Gastrocnemius medialis (tissue), 4 donors: ENCODE measurements at regions not wholly inside any gene's neighbourhood (a gene's known extent, or its start where the extent isn't known, plus 50 kb on each side); places are given as distances from the start of the nearest gene placed in this dataset.
A peak's percentile ranks its signal among the peaks of the same experiment; 100 is the strongest.
"Not testable (repeated sequence)": the region's sequence is repeated elsewhere in the genome, so short reads cannot be mapped to it uniquely, and the experiment has no call there.

Source experiments
- ATAC-seq, 2 donors: fragments of 150-250 bp; one replicate each; pipeline ENCODE4 v1.9.1; 2016
- DNase-seq, 2 donors: peaks; one replicate each; pipeline ENCODE4 v3.0.0-alpha.2; 2019
- H3K27ac ChIP-seq, 4 donors: fragments of 200-600 bp; sonication (generic); 1 replicate in 1 of 4; 2 replicates in 3 of 4; pipeline ENCODE4 v1.5.1; 2016 to 2018; ENCODE audit warnings: mild to moderate bottlenecking in 2 of 4, moderate library complexity in 1 of 4
- H3K27me3 ChIP-seq, 3 donors: fragments of 200-600 bp; sonication (generic) in 2 of 3; 1 replicate in 1 of 3; 2 replicates in 2 of 3; pipeline versions ENCODE4 v1.5.1 to v1.6.0; 2016 to 2019; ENCODE audit warnings: mild to moderate bottlenecking in 1 of 3, moderate library complexity in 1 of 3
- H3K36me3 ChIP-seq, 2 donors: fragments of 200-600 bp; sonication (generic) in 1 of 2; one replicate each; pipeline ENCODE4 v1.5.1; 2017 to 2018
- H3K4me1 ChIP-seq, 2 donors: fragments of 200-600 bp; sonication (generic) in 1 of 2; one replicate each; pipeline ENCODE4 v1.5.1; 2016 to 2017; ENCODE audit warnings: mild to moderate bottlenecking in 2 of 2
- H3K4me3 ChIP-seq, 4 donors: fragments of 200-600 bp; sonication (generic) in 3 of 4; 1 replicate in 1 of 4; 2 replicates in 3 of 4; pipeline ENCODE4 v1.5.1; 2016 to 2019; ENCODE audit warnings: mild to moderate bottlenecking in 2 of 4
- H3K9me3 ChIP-seq, 3 donors: fragments of 200-600 bp; sonication (generic) in 2 of 3; 1 replicate in 1 of 3; 2 replicates in 2 of 3; pipeline ENCODE4 v1.5.1; 2016 to 2019
- CTCF ChIP-seq, 5 experiments: fragments of 450-650 bp in 3 of 5; fragments of 200-600 bp in 2 of 5; sonication (generic) in 2 of 5; IDR thresholded peaks in 4 of 5; conservative IDR thresholded peaks in 1 of 5; 1 replicate in 4 of 5; 2 replicates in 1 of 5; pipeline ENCODE4 v1.5.1; 2016 to 2019; ENCODE audit warnings: antibody characterized with exemption in 5 of 5, mild to moderate bottlenecking in 3 of 5, moderate library complexity in 3 of 5
- POLR2A ChIP-seq, 2 donors: fragments of 450-650 bp; IDR thresholded peaks; one replicate each; pipeline ENCODE4 v1.6.1; 2017; ENCODE audit warnings: antibody characterized with exemption in 2 of 2, mild to moderate bottlenecking in 2 of 2, moderate library complexity in 2 of 2
- in situ Hi-C, 4 donors: fragments of 200-750 bp; cut with MboI; loops; one replicate each; pipeline versions ENCODE4 v1.15.0 to v1.8.0; 2017; ENCODE audit warnings: low sequenced_read_pairs in 4 of 4
- intact Hi-C: fragments of 100-400 bp; cut with DNase I; formaldehyde crosslinking; loops from one replicate; pipeline ENCODE4 v1.15.1; 2023; ENCODE audit warnings: low total_unique reads

GRCh38 chr21:5121849-5122248, 5399.5 kb upstream of the TPTE start:
- peak overlapping the region in 3 of 4 donors; percentile 54 to 61 (median 60) for H3K27ac ChIP-seq
- in situ Hi-C loops, intact Hi-C loops, ATAC-seq, H3K4me1 ChIP-seq, H3K9me3 ChIP-seq, DNase-seq, H3K36me3 ChIP-seq, H3K27me3 ChIP-seq, H3K4me3 ChIP-seq: not testable (repeated sequence)

- H3K27ac ChIP-seq = peak overlapping the region in 3 of 4 donors; percentile 21 to 55 (median 51)
- H3K4me1 ChIP-seq, intact Hi-C loops, H3K4me3 ChIP-seq, in situ Hi-C loops, H3K36me3 ChIP-seq, H3K9me3 ChIP-seq, H3K27me3 ChIP-seq: not testable (repeated sequence)
- peak; percentile 59 to 87 for DNase-seq
- ATAC-seq = peak; percentile 53 to 82
- peak in 2 of 5 experiments; percentile 39 to 53 for TF ChIP-seq CTCF (IDR thresholded peaks at IDR 0.05 in 4 of 5, conservative IDR thresholded peaks at IDR 0.05 in 1 of 5)
Measured at GRCh38 chr21:5123655-5124054, 5397.7 kb upstream of the TPTE start.

DNA sequence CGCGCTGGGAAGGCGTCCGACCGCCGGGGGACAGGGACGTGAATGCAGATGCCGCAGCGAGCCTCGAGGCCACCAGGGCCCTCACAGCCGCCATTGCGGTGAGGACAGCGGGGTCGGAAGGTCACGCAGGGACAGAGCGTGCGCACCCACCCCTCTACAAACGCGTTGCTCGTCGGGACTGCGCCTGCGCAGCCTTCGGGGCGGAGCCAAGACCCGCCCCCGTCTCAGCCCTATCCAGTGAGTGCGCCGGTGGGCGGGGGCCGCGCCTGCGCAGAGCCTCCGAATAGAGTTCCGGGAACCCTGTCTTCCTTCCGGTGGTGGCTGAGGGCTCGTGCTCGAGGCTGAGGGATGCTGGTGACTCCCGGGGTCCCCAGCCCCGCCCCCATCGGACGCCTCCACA, 5393.1 kb upstream of the TPTE start:
- in situ Hi-C loops = not testable (repeated sequence)
- peak overlapping the region; percentile 73 to 81 (median 77) for H3K27ac ChIP-seq

GRCh38 chr21:5133824-5134223, 5387.6 kb upstream of the TPTE start:
- H3K27me3 ChIP-seq, in situ Hi-C loops, H3K36me3 ChIP-seq, intact Hi-C loops, H3K4me3 ChIP-seq, H3K4me1 ChIP-seq, DNase-seq, ATAC-seq, H3K9me3 ChIP-seq, H3K27ac ChIP-seq: not testable (repeated sequence)

More for the DNA sequence above, 5393.1 kb upstream of the TPTE start:
- H3K27me3 ChIP-seq, H3K4me1 ChIP-seq, H3K9me3 ChIP-seq, H3K36me3 ChIP-seq, intact Hi-C loops: not testable (repeated sequence)
- peak in 1 of 2 donors; percentile 58 for TF ChIP-seq POLR2A (IDR thresholded peaks at IDR 0.05)
- H3K4me3 ChIP-seq = peak overlapping the region in 3 of 4 donors; percentile 49 to 63 (median 58)
- peak; percentile 81 to 93 for ATAC-seq
- peak; percentile 89 to 90 for DNase-seq

- ATAC-seq, intact Hi-C loops, H3K36me3 ChIP-seq, DNase-seq, H3K4me3 ChIP-seq, H3K4me1 ChIP-seq, H3K27me3 ChIP-seq, H3K9me3 ChIP-seq, H3K27ac ChIP-seq, in situ Hi-C loops: not testable (repeated sequence)
Measured at GRCh38 chr21:5136406-5136805, 5385.0 kb upstream of the TPTE start.

GRCh38 chr21:5137006-5137405, 5384.4 kb upstream of the TPTE start:
- H3K4me1 ChIP-seq, in situ Hi-C loops, H3K36me3 ChIP-seq, H3K9me3 ChIP-seq, H3K27ac ChIP-seq, H3K27me3 ChIP-seq, H3K4me3 ChIP-seq, ATAC-seq, intact Hi-C loops, DNase-seq: not testable (repeated sequence)

- H3K4me1 ChIP-seq, H3K36me3 ChIP-seq, H3K27ac ChIP-seq, in situ Hi-C loops, H3K9me3 ChIP-seq, H3K4me3 ChIP-seq, intact Hi-C loops, ATAC-seq, DNase-seq, H3K27me3 ChIP-seq: not testable (repeated sequence)
Measured at GRCh38 chr21:5138687-5139086, 5382.7 kb upstream of the TPTE start.

DNA sequence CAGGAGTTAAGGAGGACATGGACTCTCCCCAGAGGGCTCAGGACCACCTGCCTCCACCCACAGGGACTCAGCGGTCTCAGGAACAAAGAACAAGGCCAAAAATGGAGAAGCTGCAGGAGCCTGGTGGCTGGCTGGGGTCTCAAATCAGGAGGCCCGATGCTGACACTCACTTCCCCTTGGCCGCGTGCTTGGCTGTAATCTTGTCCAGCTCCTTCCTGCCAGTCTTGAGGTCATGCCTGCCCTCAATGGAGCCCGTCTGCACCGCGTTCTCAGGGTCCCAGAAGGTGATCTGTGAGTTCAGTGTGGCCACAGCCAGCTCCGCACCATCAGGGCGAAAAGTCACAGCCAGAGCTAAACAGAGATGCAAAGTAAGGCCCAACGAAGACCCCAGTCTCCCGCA, 5381.9 kb upstream of the TPTE start:
- H3K27me3 ChIP-seq, DNase-seq, ATAC-seq, in situ Hi-C loops, H3K4me1 ChIP-seq, H3K4me3 ChIP-seq, H3K36me3 ChIP-seq, intact Hi-C loops, H3K27ac ChIP-seq, H3K9me3 ChIP-seq: not testable (repeated sequence)

- H3K36me3 ChIP-seq, intact Hi-C loops, ATAC-seq, H3K27me3 ChIP-seq, H3K4me1 ChIP-seq, DNase-seq, H3K9me3 ChIP-seq, in situ Hi-C loops, H3K27ac ChIP-seq, H3K4me3 ChIP-seq: not testable (repeated sequence)
Measured at GRCh38 chr21:5143011-5143410, 5378.4 kb upstream of the TPTE start.

DNA sequence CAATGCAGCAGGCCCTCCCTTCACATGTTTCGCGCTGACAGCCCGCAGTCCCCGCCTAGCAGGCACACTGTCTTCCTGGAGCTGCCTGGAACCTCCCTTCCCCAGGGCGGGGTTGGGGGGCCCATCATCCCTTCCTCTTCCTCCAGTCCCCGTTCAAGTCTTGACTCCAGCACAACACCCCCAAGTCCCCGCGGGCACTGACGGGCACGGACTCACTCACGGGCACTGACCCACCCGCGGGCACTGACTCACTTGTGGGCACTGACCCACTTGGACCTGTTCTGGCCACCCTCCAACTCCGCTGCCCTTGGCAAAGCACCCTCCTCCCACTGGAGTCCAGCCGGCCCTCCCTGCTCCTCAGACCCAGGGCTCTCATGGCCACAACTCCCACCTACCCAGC, 5376.7 kb upstream of the TPTE start:
- H3K4me1 ChIP-seq, H3K27ac ChIP-seq, DNase-seq, H3K36me3 ChIP-seq, H3K4me3 ChIP-seq, ATAC-seq, in situ Hi-C loops, H3K9me3 ChIP-seq, intact Hi-C loops, H3K27me3 ChIP-seq: not testable (repeated sequence)

DNA sequence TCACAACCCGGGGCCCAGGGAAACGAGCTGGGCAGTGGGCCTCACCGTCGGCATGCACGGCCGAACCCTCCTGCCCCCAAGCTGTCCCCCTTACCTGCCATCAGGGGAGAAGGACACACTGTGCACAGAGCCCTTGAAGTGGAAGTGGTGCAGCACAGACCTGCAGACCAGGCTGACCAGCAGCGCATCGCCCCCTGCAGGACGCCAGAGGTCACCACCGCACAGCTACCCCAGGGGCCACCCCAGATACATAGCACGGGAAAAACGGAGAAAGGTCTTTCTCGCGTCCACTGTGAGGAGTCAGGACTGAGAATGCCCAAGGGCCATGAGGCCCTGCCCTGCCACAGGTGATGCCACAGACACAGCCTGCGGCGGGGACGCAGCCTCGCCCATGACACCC, 5373.7 kb upstream of the TPTE start:
- DNase-seq, ATAC-seq, H3K27me3 ChIP-seq, in situ Hi-C loops, H3K36me3 ChIP-seq, H3K4me1 ChIP-seq, H3K27ac ChIP-seq, H3K9me3 ChIP-seq, intact Hi-C loops, H3K4me3 ChIP-seq: not testable (repeated sequence)

DNA sequence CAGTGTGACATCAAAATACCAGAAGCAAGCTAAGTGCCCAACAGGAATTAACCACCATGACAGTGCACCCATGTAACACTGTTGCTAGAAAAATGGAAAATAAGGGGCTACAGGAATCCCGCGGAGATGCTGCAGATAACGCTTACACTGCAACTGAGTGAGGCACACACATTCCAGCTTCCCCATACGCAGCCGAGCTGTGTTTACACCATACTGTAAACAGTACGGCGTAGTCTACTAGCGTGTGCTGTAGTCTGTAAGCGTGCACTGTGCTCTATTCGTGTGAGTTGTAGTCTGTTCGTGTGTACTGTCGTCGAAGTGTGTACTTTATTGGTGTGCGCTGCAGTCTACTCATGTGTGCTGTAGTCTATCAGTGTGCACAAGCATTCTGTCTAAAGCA, 5372.2 kb upstream of the TPTE start:
- in situ Hi-C loops, ATAC-seq, H3K4me3 ChIP-seq, DNase-seq, H3K27me3 ChIP-seq, H3K9me3 ChIP-seq, H3K36me3 ChIP-seq, H3K4me1 ChIP-seq, H3K27ac ChIP-seq, intact Hi-C loops: not testable (repeated sequence)
